Chondrocyte (in vitro differentiated cells): ENCODE measurements at regions not wholly inside any gene's neighbourhood (a gene's known extent, or its start where the extent isn't known, plus 50 kb on each side); places are given as distances from the start of the nearest gene placed in this dataset.

Experiments used
- DNase-seq: peaks from one replicate; pipeline ENCODE4 v3.0.0; 2021; ENCODE audit warnings: mixed read lengths, low spot score
- H3K27ac Mint-ChIP-seq: one replicate; pipeline ENCODE4 v1.8.0; 2021; ENCODE audit warnings: mild to moderate bottlenecking, moderate library complexity, mixed read lengths; ENCODE audit not compliant: unreplicated experiment
- H3K27me3 Mint-ChIP-seq: 2 replicates; pipeline ENCODE4 v1.8.0; 2021; ENCODE audit warnings: low read depth, mixed read lengths
- H3K36me3 Mint-ChIP-seq: 2 replicates; pipeline ENCODE4 v1.8.0; 2021; ENCODE audit warnings: low read depth, mixed read lengths
- H3K4me1 Mint-ChIP-seq: 2 replicates; pipeline ENCODE4 v1.8.0; 2021; ENCODE audit warnings: low read depth, mild to moderate bottlenecking, mixed read lengths
- H3K4me3 Mint-ChIP-seq: one replicate; pipeline ENCODE4 v1.8.0; 2021; ENCODE audit warnings: mild to moderate bottlenecking, moderate library complexity, mixed read lengths; ENCODE audit not compliant: unreplicated experiment
- H3K9me3 Mint-ChIP-seq: 2 replicates; pipeline ENCODE4 v1.8.0; 2021; ENCODE audit warnings: low read depth, mixed read lengths
- CTCF ChIP-seq: fragments of 200-600 bp; sonication (generic); IDR thresholded peaks from 2 replicates; pipeline ENCODE4 v1.5.0; 2021; ENCODE audit warnings: antibody characterized with exemption, mild to moderate bottlenecking, moderate library complexity

GRCh38 chr9:105093685-105094084, 150.8 kb upstream of the SLC44A1 start:
- no peak for TF ChIP-seq CTCF

GRCh38 chr9:105098370-105098769, 146.1 kb upstream of the SLC44A1 start:
- no peak overlapping the region for H3K27ac Mint-ChIP-seq
- H3K27me3 Mint-ChIP-seq, result no peaks in the 10 kb centered on the region
- no peaks in the 10 kb centered on the region for H3K36me3 Mint-ChIP-seq
- no peaks in the 10 kb centered on the region for H3K9me3 Mint-ChIP-seq
- TF ChIP-seq CTCF, result no peak
- H3K4me1 Mint-ChIP-seq, result no peaks in the 10 kb centered on the region
- no peak overlapping the region for H3K4me3 Mint-ChIP-seq
- no peak for DNase-seq

More at GRCh38 chr9:105093685-105094084, 150.8 kb upstream of the SLC44A1 start:
- Mint-ChIP-seq H3K27me3 (no peaks in the 10 kb centered on the region), H3K27ac (no peak overlapping the region), H3K9me3 (peaks cover 1% of the 10 kb centered on the region), H3K36me3 (no peaks in the 10 kb centered on the region), H3K4me3 (no peak overlapping the region), H3K4me1 (no peaks in the 10 kb centered on the region)
- DNase-seq, result no peak

GRCh38 chr9:105103776-105104175, 140.7 kb upstream of the SLC44A1 start:
- peaks cover 3% of the 10 kb centered on the region for H3K9me3 Mint-ChIP-seq
- no peak for DNase-seq
- no peaks in the 10 kb centered on the region for H3K36me3 Mint-ChIP-seq

GRCh38 chr9:105114318-105114717, 130.1 kb upstream of the SLC44A1 start:
- Mint-ChIP-seq H3K36me3 (no peaks in the 10 kb centered on the region), H3K9me3 (no peaks in the 10 kb centered on the region), H3K27ac (no peak overlapping the region), H3K27me3 (no peaks in the 10 kb centered on the region), H3K4me3 (no peak overlapping the region), H3K4me1 (peaks cover 8% of the 10 kb centered on the region)
- TF ChIP-seq CTCF, result no peak
- no peak for DNase-seq

More at GRCh38 chr9:105103776-105104175, 140.7 kb upstream of the SLC44A1 start:
- no peak for TF ChIP-seq CTCF
- Mint-ChIP-seq H3K4me3 (no peak overlapping the region), H3K4me1 (no peaks in the 10 kb centered on the region), H3K27me3 (no peaks in the 10 kb centered on the region), H3K27ac (no peak overlapping the region)

GRCh38 chr9:105114964-105115728, 129.3 kb upstream of the SLC44A1 start:
- Mint-ChIP-seq H3K27ac (peak overlapping the region; percentile 17), H3K4me3 (no peak overlapping the region), H3K9me3 (no peaks in the 10 kb centered on the region), H3K4me1 (peaks cover 8% of the 10 kb centered on the region), H3K36me3 (no peaks in the 10 kb centered on the region), H3K27me3 (no peaks in the 10 kb centered on the region)
- DNase-seq, result no peak
- TF ChIP-seq CTCF, result no peak
